ENCODE measurements at regions not wholly inside any gene's neighbourhood (a gene's known extent, or its start where the extent isn't known, plus 50 kb on each side); places are given as distances from the start of the nearest gene placed in this dataset.

DNA sequence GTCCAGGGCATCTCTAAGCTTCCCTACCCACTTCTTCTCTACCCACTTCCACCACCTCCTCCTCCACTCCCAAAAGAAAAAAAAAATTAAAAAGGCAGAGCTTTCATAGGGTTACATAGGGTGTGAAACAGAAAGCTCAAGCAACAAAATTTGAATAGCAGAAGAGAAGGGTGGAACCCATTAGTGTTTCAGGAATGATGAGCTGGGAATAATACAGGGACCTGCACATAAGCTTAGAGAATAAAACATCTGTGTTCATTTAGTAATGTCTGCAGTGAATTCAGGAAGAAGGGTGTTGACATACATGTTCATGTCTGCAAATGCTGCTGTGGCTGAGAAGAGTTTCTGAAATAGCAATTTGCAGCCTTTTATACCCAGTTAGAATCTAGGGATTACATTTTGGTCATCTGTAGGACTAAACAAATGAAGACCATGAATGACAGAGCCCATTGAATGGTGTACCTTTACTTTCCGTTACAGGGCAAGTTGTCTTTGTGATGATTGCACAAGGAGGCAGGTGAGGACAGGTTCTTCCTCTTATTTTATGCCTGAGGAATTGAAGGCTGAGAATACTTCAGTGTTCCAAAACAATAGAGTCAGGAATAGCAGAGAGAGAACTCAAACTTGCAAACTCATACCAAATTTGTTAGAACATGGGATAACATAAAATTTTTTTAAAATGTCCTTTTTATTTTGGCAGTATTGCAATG, 975.1 kb downstream of the TFAP2A start:
- WGBS (ENCODE audit: extremely low coverage, insufficient coverage, insufficient read length), result no CpG with 5 or more reads among the region's 1 CpG
- Histone ChIP-seq H2BK5ac (ENCODE audit: low read depth, low read length, poor library complexity) (no peak overlapping the region), H3K4me3 (ENCODE audit: low read depth, low read length) (no peak overlapping the region), H3K4me2 (ENCODE audit: low read length) (no peak overlapping the region), H2BK12ac (ENCODE audit: low read length) (no peak overlapping the region), H3K36me3 (ENCODE audit: control insufficient read depth in 1 of 2, insufficient read depth in 2 of 2, low read length in 2 of 2) (no peaks in the 10 kb centered on the region), H3K18ac (ENCODE audit: low read length) (no peak overlapping the region), H3K9ac (ENCODE audit: low read length) (no peak overlapping the region), H3K79me2 (ENCODE audit: control insufficient read depth, insufficient read depth, low read length, poor library complexity) (no peaks in the 10 kb centered on the region), H3K9me3 (ENCODE audit: insufficient read depth, low read depth, low read length) (peaks cover 3% of the 10 kb centered on the region), H3K4ac (ENCODE audit: low read depth, low read length) (no peak overlapping the region), H4K8ac (ENCODE audit: low read depth, low read length) (no peak overlapping the region), H4K12ac (ENCODE audit: low read depth, low read length) (no peak overlapping the region), H3K27ac (ENCODE audit: low read depth, low read length) (no peak overlapping the region), H3K14ac (ENCODE audit: low read length) (no peak overlapping the region), H3K27me3 (ENCODE audit: insufficient read depth, low read length) (no peaks in the 10 kb centered on the region), H3K23ac (ENCODE audit: low read length) (no peak overlapping the region), H2AK5ac (ENCODE audit: low read length) (no peak overlapping the region), H4K91ac (ENCODE audit: low read depth, low read length) (no peak overlapping the region), H2BK120ac (ENCODE audit: insufficient read depth, low read length, poor library complexity) (no peak overlapping the region), H3K4me1 (ENCODE audit: control insufficient read depth in 1 of 2, insufficient read depth in 2 of 2, low read length in 2 of 2) (no peaks in the 10 kb centered on the region), H2AFZ (ENCODE audit: insufficient read depth, low read length, poor library complexity) (no peak overlapping the region), H3K79me1 (ENCODE audit: low read length) (no peaks in the 10 kb centered on the region)
- DNase-seq, result no peak

DNA sequence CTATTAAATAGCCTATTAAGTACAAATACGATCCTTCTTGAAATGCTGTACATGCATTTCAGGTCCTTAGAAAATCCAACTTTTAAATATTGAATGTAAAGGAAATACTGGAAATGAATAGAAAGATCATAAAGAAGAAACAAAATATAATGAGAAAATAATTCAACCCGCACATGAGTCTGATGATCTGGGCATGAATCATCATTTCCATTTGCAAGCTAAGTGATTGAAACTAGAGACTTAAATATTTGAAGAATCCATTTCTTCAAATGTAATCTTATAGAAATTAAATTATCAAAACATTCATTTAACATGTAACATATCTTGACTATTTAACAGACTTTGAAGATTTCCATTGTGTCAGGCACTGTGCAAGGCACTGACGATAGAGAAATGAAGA, 977.0 kb downstream of the TFAP2A start:
- WGBS (ENCODE audit: extremely low coverage, insufficient coverage, insufficient read length), result no CpG with 5 or more reads among the region's 3 CpGs
- DNase-seq, result peak in 1 of 2 donors; percentile 33
- H4K12ac ChIP-seq (ENCODE audit: low read depth, low read length), result no peak overlapping the region

GRCh38 chr6:9435281-9435680, 979.6 kb downstream of the TFAP2A start:
- no CpG with 5 or more reads among the region's 4 CpGs for WGBS (ENCODE audit: extremely low coverage, insufficient coverage, insufficient read length)
- H3K4ac ChIP-seq (ENCODE audit: low read depth, low read length), result no peak overlapping the region
- no peak overlapping the region for H3K18ac ChIP-seq (ENCODE audit: low read length)
- H3K9ac ChIP-seq (ENCODE audit: low read length), result no peak overlapping the region
- no peak overlapping the region for H2BK120ac ChIP-seq (ENCODE audit: insufficient read depth, low read length, poor library complexity)
- H3K9me3 ChIP-seq (ENCODE audit: insufficient read depth, low read depth, low read length), result no peaks in the 10 kb centered on the region
- no peak for DNase-seq
- H3K27ac ChIP-seq (ENCODE audit: low read depth, low read length), result no peak overlapping the region
- H2AK5ac ChIP-seq (ENCODE audit: low read length), result no peak overlapping the region
- H2AFZ ChIP-seq (ENCODE audit: insufficient read depth, low read length, poor library complexity), result no peak overlapping the region
- no peak overlapping the region for H2BK12ac ChIP-seq (ENCODE audit: low read length)
- H3K23ac ChIP-seq (ENCODE audit: low read length), result no peak overlapping the region
- no peak overlapping the region for H3K4me2 ChIP-seq (ENCODE audit: low read length)
- H2BK5ac ChIP-seq (ENCODE audit: low read depth, low read length, poor library complexity), result no peak overlapping the region
- H3K14ac ChIP-seq (ENCODE audit: low read length), result no peak overlapping the region
- no peak overlapping the region for H3K4me3 ChIP-seq (ENCODE audit: low read depth, low read length)
- H4K91ac ChIP-seq (ENCODE audit: low read depth, low read length), result no peak overlapping the region
- H4K8ac ChIP-seq (ENCODE audit: low read depth, low read length), result no peak overlapping the region
- no peaks in the 10 kb centered on the region for H3K27me3 ChIP-seq (ENCODE audit: insufficient read depth, low read length)
- no peaks in the 10 kb centered on the region for H3K79me2 ChIP-seq (ENCODE audit: control insufficient read depth, insufficient read depth, low read length, poor library complexity)
- no peaks in the 10 kb centered on the region for H3K4me1 ChIP-seq (ENCODE audit: control insufficient read depth in 1 of 2, insufficient read depth in 2 of 2, low read length in 2 of 2)
- no peaks in the 10 kb centered on the region for H3K79me1 ChIP-seq (ENCODE audit: low read length)
- no peaks in the 10 kb centered on the region for H3K36me3 ChIP-seq (ENCODE audit: control insufficient read depth in 1 of 2, insufficient read depth in 2 of 2, low read length in 2 of 2)
- H4K12ac ChIP-seq (ENCODE audit: low read depth, low read length), result no peak overlapping the region

More for the DNA sequence above, 977.0 kb downstream of the TFAP2A start:
- H3K4me3 ChIP-seq (ENCODE audit: low read depth, low read length), result no peak overlapping the region
- no peak overlapping the region for H3K27ac ChIP-seq (ENCODE audit: low read depth, low read length)
- no peak overlapping the region for H3K18ac ChIP-seq (ENCODE audit: low read length)
- H3K14ac ChIP-seq (ENCODE audit: low read length), result no peak overlapping the region
- no peak overlapping the region for H3K4ac ChIP-seq (ENCODE audit: low read depth, low read length)
- H2BK5ac ChIP-seq (ENCODE audit: low read depth, low read length, poor library complexity), result no peak overlapping the region
- H3K36me3 ChIP-seq (ENCODE audit: control insufficient read depth in 1 of 2, insufficient read depth in 2 of 2, low read length in 2 of 2), result no peaks in the 10 kb centered on the region
- H4K91ac ChIP-seq (ENCODE audit: low read depth, low read length), result no peak overlapping the region
- no peak overlapping the region for H3K9ac ChIP-seq (ENCODE audit: low read length)
- no peaks in the 10 kb centered on the region for H3K4me1 ChIP-seq (ENCODE audit: control insufficient read depth in 1 of 2, insufficient read depth in 2 of 2, low read length in 2 of 2)
- H4K8ac ChIP-seq (ENCODE audit: low read depth, low read length), result no peak overlapping the region
- no peaks in the 10 kb centered on the region for H3K9me3 ChIP-seq (ENCODE audit: insufficient read depth, low read depth, low read length)
- H2BK12ac ChIP-seq (ENCODE audit: low read length), result no peak overlapping the region
- no peak overlapping the region for H2BK120ac ChIP-seq (ENCODE audit: insufficient read depth, low read length, poor library complexity)
- H3K23ac ChIP-seq (ENCODE audit: low read length), result no peak overlapping the region
- no peaks in the 10 kb centered on the region for H3K79me2 ChIP-seq (ENCODE audit: control insufficient read depth, insufficient read depth, low read length, poor library complexity)
- H2AK5ac ChIP-seq (ENCODE audit: low read length), result no peak overlapping the region
- H3K4me2 ChIP-seq (ENCODE audit: low read length), result no peak overlapping the region
- H3K27me3 ChIP-seq (ENCODE audit: insufficient read depth, low read length), result no peaks in the 10 kb centered on the region
- H3K79me1 ChIP-seq (ENCODE audit: low read length), result no peaks in the 10 kb centered on the region
- H2AFZ ChIP-seq (ENCODE audit: insufficient read depth, low read length, poor library complexity), result no peak overlapping the region

GRCh38 chr6:9431945-9432344, 982.9 kb downstream of the TFAP2A start:
- Histone ChIP-seq H4K91ac (ENCODE audit: low read depth, low read length) (no peak overlapping the region), H3K9me3 (ENCODE audit: insufficient read depth, low read depth, low read length) (no peaks in the 10 kb centered on the region), H3K79me1 (ENCODE audit: low read length) (no peaks in the 10 kb centered on the region), H3K27me3 (ENCODE audit: insufficient read depth, low read length) (no peaks in the 10 kb centered on the region), H4K8ac (ENCODE audit: low read depth, low read length) (no peak overlapping the region), H3K9ac (ENCODE audit: low read length) (no peak overlapping the region), H3K18ac (ENCODE audit: low read length) (no peak overlapping the region), H3K4ac (ENCODE audit: low read depth, low read length) (no peak overlapping the region), H4K12ac (ENCODE audit: low read depth, low read length) (no peak overlapping the region), H3K27ac (ENCODE audit: low read depth, low read length) (no peak overlapping the region), H3K23ac (ENCODE audit: low read length) (no peak overlapping the region), H3K4me2 (ENCODE audit: low read length) (no peak overlapping the region), H3K14ac (ENCODE audit: low read length) (no peak overlapping the region), H2AK5ac (ENCODE audit: low read length) (no peak overlapping the region), H3K4me3 (ENCODE audit: low read depth, low read length) (no peak overlapping the region), H2BK12ac (ENCODE audit: low read length) (no peak overlapping the region), H3K4me1 (ENCODE audit: control insufficient read depth in 1 of 2, insufficient read depth in 2 of 2, low read length in 2 of 2) (no peaks in the 10 kb centered on the region), H3K79me2 (ENCODE audit: control insufficient read depth, insufficient read depth, low read length, poor library complexity) (no peaks in the 10 kb centered on the region), H3K36me3 (ENCODE audit: control insufficient read depth in 1 of 2, insufficient read depth in 2 of 2, low read length in 2 of 2) (no peaks in the 10 kb centered on the region), H2BK120ac (ENCODE audit: insufficient read depth, low read length, poor library complexity) (no peak overlapping the region), H2AFZ (ENCODE audit: insufficient read depth, low read length, poor library complexity) (no peak overlapping the region), H2BK5ac (ENCODE audit: low read depth, low read length, poor library complexity) (no peak overlapping the region)
- DNase-seq, result no peak
- WGBS (ENCODE audit: extremely low coverage, insufficient coverage, insufficient read length), result no CpG with 5 or more reads among the region's 4 CpGs
